Gastrocnemius medialis (tissue), 4 donors: ENCODE measurements at regions not wholly inside any gene's neighbourhood (a gene's known extent, or its start where the extent isn't known, plus 50 kb on each side); places are given as distances from the start of the nearest gene placed in this dataset.

Experiments
- POLR2A ChIP-seq, 2 donors: fragments of 450-650 bp; IDR thresholded peaks; one replicate each; pipeline ENCODE4 v1.6.1; 2017; ENCODE audit warnings: antibody characterized with exemption in 2 of 2, mild to moderate bottlenecking in 2 of 2, moderate library complexity in 2 of 2
- TF ChIP-seq, protein P1 (sequence below), 5 experiments: fragments of 450-650 bp in 3 of 5; fragments of 200-600 bp in 2 of 5; sonication (generic) in 2 of 5; IDR thresholded peaks in 4 of 5; conservative IDR thresholded peaks in 1 of 5; 1 replicate in 4 of 5; 2 replicates in 1 of 5; pipeline ENCODE4 v1.5.1; 2016 to 2019; ENCODE audit warnings: antibody characterized with exemption in 5 of 5, mild to moderate bottlenecking in 3 of 5, moderate library complexity in 3 of 5

DNA sequence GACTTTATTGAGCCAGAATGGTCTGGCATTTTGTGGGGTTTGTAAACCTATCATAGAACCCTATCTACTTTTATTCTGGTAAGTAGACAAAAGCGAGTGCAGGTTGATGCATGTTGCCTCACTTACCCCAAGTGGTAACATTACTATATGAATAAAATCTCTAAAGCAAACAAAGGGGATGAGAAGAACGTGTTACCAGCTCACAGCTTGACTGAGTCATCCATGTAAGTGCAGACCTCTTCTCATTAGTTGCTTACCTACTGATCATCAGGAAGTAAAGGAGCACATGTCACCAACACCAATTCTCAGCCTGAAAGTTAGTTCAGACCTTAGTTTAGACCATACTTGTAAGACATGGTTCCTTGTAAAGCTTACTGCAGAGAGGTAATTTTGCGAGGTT is 1328.3 kb downstream of the C4orf33 start:
- TF ChIP-seq, protein P1, sequence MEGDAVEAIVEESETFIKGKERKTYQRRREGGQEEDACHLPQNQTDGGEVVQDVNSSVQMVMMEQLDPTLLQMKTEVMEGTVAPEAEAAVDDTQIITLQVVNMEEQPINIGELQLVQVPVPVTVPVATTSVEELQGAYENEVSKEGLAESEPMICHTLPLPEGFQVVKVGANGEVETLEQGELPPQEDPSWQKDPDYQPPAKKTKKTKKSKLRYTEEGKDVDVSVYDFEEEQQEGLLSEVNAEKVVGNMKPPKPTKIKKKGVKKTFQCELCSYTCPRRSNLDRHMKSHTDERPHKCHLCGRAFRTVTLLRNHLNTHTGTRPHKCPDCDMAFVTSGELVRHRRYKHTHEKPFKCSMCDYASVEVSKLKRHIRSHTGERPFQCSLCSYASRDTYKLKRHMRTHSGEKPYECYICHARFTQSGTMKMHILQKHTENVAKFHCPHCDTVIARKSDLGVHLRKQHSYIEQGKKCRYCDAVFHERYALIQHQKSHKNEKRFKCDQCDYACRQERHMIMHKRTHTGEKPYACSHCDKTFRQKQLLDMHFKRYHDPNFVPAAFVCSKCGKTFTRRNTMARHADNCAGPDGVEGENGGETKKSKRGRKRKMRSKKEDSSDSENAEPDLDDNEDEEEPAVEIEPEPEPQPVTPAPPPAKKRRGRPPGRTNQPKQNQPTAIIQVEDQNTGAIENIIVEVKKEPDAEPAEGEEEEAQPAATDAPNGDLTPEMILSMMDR (IDR thresholded peaks at IDR 0.05 in 4 of 5, conservative IDR thresholded peaks at IDR 0.05 in 1 of 5): no peak
- TF ChIP-seq POLR2A (IDR thresholded peaks at IDR 0.05): no peak
